ENCODE measurements at regions not wholly inside any gene's neighbourhood (a gene's known extent, or its start where the extent isn't known, plus 50 kb on each side); places are given as distances from the start of the nearest gene placed in this dataset.

GRCh38 chr1:78370356-78370755, 120.4 kb upstream of the PTGFR start:
- Histone ChIP-seq H3K9me3 (ENCODE audit: control insufficient read depth in 1 of 2, insufficient read depth in 1 of 2, low read depth in 1 of 2, low read length in 2 of 2) (no peaks in the 10 kb centered on the region), H4K20me1 (ENCODE audit: insufficient read depth) (no peaks in the 10 kb centered on the region), H3K9ac (ENCODE audit: low read length) (no peak overlapping the region), H3K27me3 (ENCODE audit: insufficient read depth, low read length) (no peaks in the 10 kb centered on the region), H3K9me2 (ENCODE audit: insufficient read depth) (no peaks in the 10 kb centered on the region), H3K4me2 (ENCODE audit: low read length) (no peak overlapping the region), H2AFZ (ENCODE audit: low read depth, low read length, poor library complexity, severe bottlenecking) (no peak overlapping the region), H3K79me2 (ENCODE audit: insufficient read depth, low read length) (no peaks in the 10 kb centered on the region), H3K27ac (ENCODE audit: low read depth, low read length) (no peak overlapping the region), H3K36me3 (ENCODE audit: control insufficient read depth in 1 of 2, insufficient read depth in 2 of 2, low read length in 2 of 2) (no peaks in the 10 kb centered on the region), H3K4me1 (ENCODE audit: control insufficient read depth in 1 of 2, insufficient read depth in 2 of 2, low read length in 2 of 2) (no peaks in the 10 kb centered on the region), H3K4me3 (replicated peaks in 1 of 2; ENCODE audit: low read depth in 1 of 2, low read length in 2 of 2) (no peak overlapping the region)
- ChIA-PET RAD21 (ENCODE audit: low non-redundant PET in 1 of 2, low total read pairs in 2 of 2, uncharacterized antibody in 2 of 2, unreplicated experiment in 2 of 2) (no interaction called here), POLR2A (no interaction called here), CTCF (no interaction called here)
- ATAC-seq (no peak), DNase-seq (ENCODE audit: low read depth, low spot score) (no peak)
- TF ChIP-seq MAX (IDR thresholded peaks at IDR 0.05) = no peak
- no peak for TF ChIP-seq FOSL1 (IDR thresholded peaks at IDR 0.05; ENCODE audit: low read depth)
- TF ChIP-seq YY1 (IDR thresholded peaks at IDR 0.05; ENCODE audit: extremely low read depth, insufficient replicate concordance, low read depth, low read length) = no peak
- no peak for TF ChIP-seq CTCF (IDR thresholded peaks at IDR 0.05 in 2 of 3, conservative IDR thresholded peaks at IDR 0.05 in 1 of 3; ENCODE audit: borderline replicate concordance in 1 of 3, insufficient read depth in 1 of 3, low read depth in 2 of 3, low read length in 2 of 3)
- no peak for TF ChIP-seq EGR1 (IDR thresholded peaks at IDR 0.05; ENCODE audit: low read depth)
- TF ChIP-seq POLR2AphosphoS5 (IDR thresholded peaks at IDR 0.05; ENCODE audit: low read depth, low read length) = no peak
- TF ChIP-seq ZNF274 (IDR thresholded peaks at IDR 0.05; ENCODE audit: low read depth, low read length) = no peak
- TF ChIP-seq CBX3 (IDR thresholded peaks at IDR 0.05; ENCODE audit: low read depth) = no peak
- no peak for TF ChIP-seq EZH2 (IDR thresholded peaks at IDR 0.05)
- TF ChIP-seq EZH2phosphoT487 (IDR thresholded peaks at IDR 0.05; ENCODE audit: borderline replicate concordance) = no peak
- TF ChIP-seq ZBTB33 (IDR thresholded peaks at IDR 0.05; ENCODE audit: extremely low read depth, insufficient replicate concordance, low read length) = no peak
- no peak for TF ChIP-seq ZFX (IDR thresholded peaks at IDR 0.05)
- no peak for TF ChIP-seq CEBPB (IDR thresholded peaks at IDR 0.05; ENCODE audit: low read depth)
- TF ChIP-seq TCF7L2 (IDR thresholded peaks at IDR 0.05; ENCODE audit: borderline replicate concordance, extremely low read depth, insufficient read depth, insufficient read length) = no peak
- no peak for TF ChIP-seq ATF3 (IDR thresholded peaks at IDR 0.05)
- no peak for TF ChIP-seq POLR2A (IDR thresholded peaks at IDR 0.05; ENCODE audit: borderline replicate concordance, extremely low read depth, insufficient read depth, insufficient read length)
- TF ChIP-seq, protein P1, sequence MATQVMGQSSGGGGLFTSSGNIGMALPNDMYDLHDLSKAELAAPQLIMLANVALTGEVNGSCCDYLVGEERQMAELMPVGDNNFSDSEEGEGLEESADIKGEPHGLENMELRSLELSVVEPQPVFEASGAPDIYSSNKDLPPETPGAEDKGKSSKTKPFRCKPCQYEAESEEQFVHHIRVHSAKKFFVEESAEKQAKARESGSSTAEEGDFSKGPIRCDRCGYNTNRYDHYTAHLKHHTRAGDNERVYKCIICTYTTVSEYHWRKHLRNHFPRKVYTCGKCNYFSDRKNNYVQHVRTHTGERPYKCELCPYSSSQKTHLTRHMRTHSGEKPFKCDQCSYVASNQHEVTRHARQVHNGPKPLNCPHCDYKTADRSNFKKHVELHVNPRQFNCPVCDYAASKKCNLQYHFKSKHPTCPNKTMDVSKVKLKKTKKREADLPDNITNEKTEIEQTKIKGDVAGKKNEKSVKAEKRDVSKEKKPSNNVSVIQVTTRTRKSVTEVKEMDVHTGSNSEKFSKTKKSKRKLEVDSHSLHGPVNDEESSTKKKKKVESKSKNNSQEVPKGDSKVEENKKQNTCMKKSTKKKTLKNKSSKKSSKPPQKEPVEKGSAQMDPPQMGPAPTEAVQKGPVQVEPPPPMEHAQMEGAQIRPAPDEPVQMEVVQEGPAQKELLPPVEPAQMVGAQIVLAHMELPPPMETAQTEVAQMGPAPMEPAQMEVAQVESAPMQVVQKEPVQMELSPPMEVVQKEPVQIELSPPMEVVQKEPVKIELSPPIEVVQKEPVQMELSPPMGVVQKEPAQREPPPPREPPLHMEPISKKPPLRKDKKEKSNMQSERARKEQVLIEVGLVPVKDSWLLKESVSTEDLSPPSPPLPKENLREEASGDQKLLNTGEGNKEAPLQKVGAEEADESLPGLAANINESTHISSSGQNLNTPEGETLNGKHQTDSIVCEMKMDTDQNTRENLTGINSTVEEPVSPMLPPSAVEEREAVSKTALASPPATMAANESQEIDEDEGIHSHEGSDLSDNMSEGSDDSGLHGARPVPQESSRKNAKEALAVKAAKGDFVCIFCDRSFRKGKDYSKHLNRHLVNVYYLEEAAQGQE (IDR thresholded peaks at IDR 0.05; ENCODE audit: low read depth) = no peak
- no peak for TF ChIP-seq SRF (IDR thresholded peaks at IDR 0.05; ENCODE audit: low read depth)
- intact Hi-C loops (cut with micrococcal nuclease) = no loop called here
- no TSS peak for BruUV-seq (replicated peaks)

Data from HCT116 (cell line).